ENCODE measurements at regions not wholly inside any gene's neighbourhood (a gene's known extent, or its start where the extent isn't known, plus 50 kb on each side); places are given as distances from the start of the nearest gene placed in this dataset.

DNA sequence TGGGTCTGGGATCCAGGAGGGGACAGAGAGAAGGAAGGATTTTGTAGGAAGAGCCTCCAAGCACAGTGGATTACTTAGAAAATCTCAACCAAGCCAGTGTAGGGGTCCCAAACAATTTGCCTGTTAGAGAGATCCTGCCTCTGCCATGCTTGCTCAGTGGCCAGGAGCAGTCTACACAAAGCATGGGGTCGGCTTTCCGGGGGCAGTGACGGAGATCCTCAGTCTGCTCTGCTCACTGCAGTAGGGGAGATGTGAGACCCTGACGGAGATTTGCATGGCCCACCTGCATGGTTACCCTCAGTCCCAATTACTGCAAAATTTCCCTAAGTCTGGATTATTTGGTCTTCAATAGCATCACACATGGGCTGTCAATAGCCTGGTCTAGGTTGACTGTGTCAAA lies 385.2 kb downstream of the CMPK2 start:
- TF ChIP-seq, protein P1, sequence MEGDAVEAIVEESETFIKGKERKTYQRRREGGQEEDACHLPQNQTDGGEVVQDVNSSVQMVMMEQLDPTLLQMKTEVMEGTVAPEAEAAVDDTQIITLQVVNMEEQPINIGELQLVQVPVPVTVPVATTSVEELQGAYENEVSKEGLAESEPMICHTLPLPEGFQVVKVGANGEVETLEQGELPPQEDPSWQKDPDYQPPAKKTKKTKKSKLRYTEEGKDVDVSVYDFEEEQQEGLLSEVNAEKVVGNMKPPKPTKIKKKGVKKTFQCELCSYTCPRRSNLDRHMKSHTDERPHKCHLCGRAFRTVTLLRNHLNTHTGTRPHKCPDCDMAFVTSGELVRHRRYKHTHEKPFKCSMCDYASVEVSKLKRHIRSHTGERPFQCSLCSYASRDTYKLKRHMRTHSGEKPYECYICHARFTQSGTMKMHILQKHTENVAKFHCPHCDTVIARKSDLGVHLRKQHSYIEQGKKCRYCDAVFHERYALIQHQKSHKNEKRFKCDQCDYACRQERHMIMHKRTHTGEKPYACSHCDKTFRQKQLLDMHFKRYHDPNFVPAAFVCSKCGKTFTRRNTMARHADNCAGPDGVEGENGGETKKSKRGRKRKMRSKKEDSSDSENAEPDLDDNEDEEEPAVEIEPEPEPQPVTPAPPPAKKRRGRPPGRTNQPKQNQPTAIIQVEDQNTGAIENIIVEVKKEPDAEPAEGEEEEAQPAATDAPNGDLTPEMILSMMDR (conservative IDR thresholded peaks at IDR 0.05): no peak
- TF ChIP-seq EZH2 (IDR thresholded peaks at IDR 0.05; ENCODE audit: low read depth): no peak

Data from PC-9 (cell line).